Mucosa of descending colon (tissue), 3 donors: ENCODE measurements at regions not wholly inside any gene's neighbourhood (a gene's known extent, or its start where the extent isn't known, plus 50 kb on each side); places are given as distances from the start of the nearest gene placed in this dataset.

ENCODE experiments used
- ATAC-seq: fragments of 200-7000 bp; cut with Tn5 transposase; one replicate; pipeline ENCODE4 v1.9.1; 2020; ENCODE audit warnings: mild to moderate bottlenecking, moderate library complexity
- DNase-seq, 3 donors: peaks; one replicate each; pipeline ENCODE4 v3.0.0-alpha.2; 2020
- H3K36me3 ChIP-seq: fragments of 200-600 bp; one replicate; pipeline ENCODE4 v1.8.0; 2021; ENCODE audit warnings: low read depth, mild to moderate bottlenecking
- H3K4me1 ChIP-seq: fragments of 200-600 bp; one replicate; pipeline ENCODE4 v1.8.0; 2021; ENCODE audit warnings: low read depth, mild to moderate bottlenecking
- H3K4me3 ChIP-seq: fragments of 200-600 bp; one replicate; pipeline ENCODE4 v1.8.0; 2021; ENCODE audit warnings: mild to moderate bottlenecking
- H3K9me3 ChIP-seq: fragments of 200-600 bp; one replicate; pipeline ENCODE4 v1.8.0; 2021; ENCODE audit warnings: mild to moderate bottlenecking
- CTCF ChIP-seq: fragments of 200-600 bp; IDR thresholded peaks from one replicate; pipeline ENCODE4 v1.8.0; 2022; ENCODE audit warnings: antibody characterized with exemption, mild to moderate bottlenecking
- intact Hi-C, 2 donors: fragments of 100-400 bp; cut with DNase I in 1 of 2; cut with micrococcal nuclease in 1 of 2; formaldehyde crosslinking; loops; one replicate each; pipeline versions ENCODE4 v1.11.0 to v1.11.1; 2022; cut with DNase I, micrococcal nuclease
- donor health status: DM: no; HTN: no; CAD: no; lungs with moderate emphysema.
- donor health status: DM: no; HTN: no; CAD: no.
- donor health status: DM: no; HTN: yes; CAD: no.

GRCh38 chr22:46035380-46035741, 58.4 kb upstream of the WNT7B start:
- no peak for ATAC-seq
- Histone ChIP-seq H3K9me3 (no peaks in the 10 kb centered on the region), H3K4me3 (no peak overlapping the region), H3K4me1 (peaks cover 3% of the 10 kb centered on the region), H3K36me3 (no peaks in the 10 kb centered on the region)
- no peak for TF ChIP-seq CTCF
- intact Hi-C loops, result no loop called here
- no peak for DNase-seq

GRCh38 chr22:46035742-46036557, 59.0 kb upstream of the WNT7B start:
- peak; percentile 7 for TF ChIP-seq CTCF
- DNase-seq, result peak; percentile 100
- H3K36me3 ChIP-seq, result no peaks in the 10 kb centered on the region
- H3K9me3 ChIP-seq, result no peaks in the 10 kb centered on the region
- intact Hi-C loops, result no loop called here
- peaks cover 3% of the 10 kb centered on the region for H3K4me1 ChIP-seq
- H3K4me3 ChIP-seq, result peak overlapping the region; percentile 40
- peak; percentile 96 for ATAC-seq

GRCh38 chr22:46036558-46037408, 59.8 kb upstream of the WNT7B start:
- intact Hi-C loops, result no loop called here
- ATAC-seq, result peak; percentile 39
- no peaks in the 10 kb centered on the region for H3K9me3 ChIP-seq
- no peaks in the 10 kb centered on the region for H3K36me3 ChIP-seq
- peak overlapping the region; percentile 40 for H3K4me3 ChIP-seq
- TF ChIP-seq CTCF, result no peak
- H3K4me1 ChIP-seq, result peaks cover 3% of the 10 kb centered on the region
- DNase-seq, result peak in 2 of 3 donors; percentile 56 to 68

GRCh38 chr22:46038174-46038487, 61.2 kb upstream of the WNT7B start:
- Histone ChIP-seq H3K4me3 (no peak overlapping the region), H3K4me1 (peaks cover 8% of the 10 kb centered on the region), H3K36me3 (no peaks in the 10 kb centered on the region), H3K9me3 (no peaks in the 10 kb centered on the region)
- intact Hi-C loops, result no loop called here
- TF ChIP-seq CTCF, result no peak
- DNase-seq (no peak), ATAC-seq (no peak)

GRCh38 chr22:46038516-46039430, 61.8 kb upstream of the WNT7B start:
- H3K36me3 ChIP-seq, result no peaks in the 10 kb centered on the region
- no peak for TF ChIP-seq CTCF
- DNase-seq (peak in 1 of 3 donors; percentile 24), ATAC-seq (no peak)
- intact Hi-C loops, result no loop called here
- no peaks in the 10 kb centered on the region for H3K9me3 ChIP-seq
- H3K4me1 ChIP-seq, result peaks cover 15% of the 10 kb centered on the region
- H3K4me3 ChIP-seq, result no peak overlapping the region
